PC-3 (cell line): ENCODE measurements at regions not wholly inside any gene's neighbourhood (a gene's known extent, or its start where the extent isn't known, plus 50 kb on each side); places are given as distances from the start of the nearest gene placed in this dataset.

Experiments
- ATAC-seq: fragments of 200-7000 bp; cut with Tn5 transposase; 2 replicates; pipeline ENCODE4 v1.9.1; 2020; ENCODE audit warnings: mild to moderate bottlenecking, moderate library complexity
- BruUV-seq: library from RNA; stranded (reverse); fragments of 400-500 nt; replicated peaks from 2 replicates; lab custom pipeline; 2021; lab: Mats Ljungman, UMichigan
- CTCF ChIA-PET: fragments of 300-600 bp; sonication (Branson Sonifier 250); formaldehyde crosslinking; loops from one replicate; lab custom pipeline; 2022; ENCODE audit warnings: antibody characterized with exemption; lab: Charles Lee
- POLR2A ChIA-PET: fragments of 300-600 bp; sonication (Branson Sonifier 250); formaldehyde crosslinking; loops from one replicate; lab custom pipeline; 2022; ENCODE audit warnings: antibody characterized with exemption; ENCODE audit not compliant: unreplicated experiment; lab: Charles Lee
- DNase-seq: peaks from one replicate; pipeline ENCODE4 v3.0.0-alpha.2; 2015
- H2AFZ ChIP-seq: fragments of 300-600 bp; sonication (generic); 2 replicates; pipeline ENCODE4 v1.6.0; 2016; ENCODE audit warnings: antibody characterized with exemption, low read length
- H3F3A ChIP-seq: fragments of 300-600 bp; sonication (generic); one replicate; pipeline ENCODE4 v1.6.0; 2017; ENCODE audit warnings: antibody characterized with exemption, low read length, control low read depth, mild to moderate bottlenecking; ENCODE audit not compliant: unreplicated experiment
- H3K27ac ChIP-seq: fragments of 300-600 bp; sonication (generic); 2 replicates; pipeline ENCODE4 v1.5.1; 2016; ENCODE audit warnings: mild to moderate bottlenecking, low read length
- H3K27me3 ChIP-seq: fragments of 300-600 bp; sonication (generic); 2 replicates; pipeline ENCODE4 v1.6.1; 2016; ENCODE audit warnings: low read length, mixed read lengths
- H3K36me3 ChIP-seq: fragments of 300-600 bp; sonication (generic); 2 replicates; pipeline ENCODE4 v1.6.1; 2016; ENCODE audit warnings: low read depth, mixed run types, low read length, mixed read lengths
- H3K4me1 ChIP-seq: fragments of 300-600 bp; sonication (generic); 2 replicates; pipeline ENCODE4 v1.5.1; 2016; ENCODE audit warnings: low read length; ENCODE audit not compliant: insufficient read depth
- H3K4me2 ChIP-seq: fragments of 300-600 bp; sonication (generic); 2 replicates; pipeline ENCODE4 v1.6.0; 2016; ENCODE audit warnings: low read length
- H3K4me3 ChIP-seq: fragments of 300-600 bp; sonication (generic); 2 replicates; pipeline ENCODE4 v1.5.1; 2016; ENCODE audit warnings: mild to moderate bottlenecking, low read length, mixed read lengths
- H3K79me2 ChIP-seq: fragments of 300-600 bp; sonication (generic); 2 replicates; pipeline ENCODE4 v1.6.1; 2017; ENCODE audit warnings: low read length, mixed read lengths
- H3K9ac ChIP-seq: fragments of 300-600 bp; sonication (generic); 2 replicates; pipeline ENCODE4 v1.6.0; 2016; ENCODE audit warnings: mild to moderate bottlenecking, low read length
- H3K9me2 ChIP-seq: fragments of 300-600 bp; sonication (generic); replicated peaks from 2 replicates; pipeline ENCODE4 v1.6.1; 2016; ENCODE audit warnings: mixed run types, low read length, mixed read lengths
- H3K9me3 ChIP-seq: fragments of 300-600 bp; sonication (generic); 2 replicates; pipeline ENCODE4 v1.6.1; 2016; ENCODE audit warnings: low read length, mixed read lengths
- H4K20me1 ChIP-seq: fragments of 300-600 bp; sonication (generic); 2 replicates; pipeline ENCODE4 v1.6.1; 2016; ENCODE audit warnings: low read length, mixed read lengths
- EZH2 ChIP-seq: fragments of 300-600 bp; sonication (generic); IDR thresholded peaks from one replicate; pipeline ENCODE4 v1.6.1; 2017; ENCODE audit warnings: antibody characterized with exemption, mild to moderate bottlenecking, low read length; ENCODE audit not compliant: unreplicated experiment
- EZH2phosphoT487 ChIP-seq: fragments of 300-600 bp; sonication (generic); IDR thresholded peaks from 2 replicates; pipeline ENCODE4 v1.6.1; 2018; ENCODE audit warnings: mild to moderate bottlenecking, antibody characterized with exemption, low read length, borderline replicate concordance
- intact Hi-C: fragments of 100-400 bp; cut with micrococcal nuclease; formaldehyde crosslinking; loops from 2 replicates; pipeline ENCODE4 v1.9.0; 2023
- TF ChIP-seq, protein P1 (sequence below): fragments of 300-600 bp; sonication (generic); conservative IDR thresholded peaks from 2 replicates; pipeline ENCODE4 v1.5.1; 2017; ENCODE audit warnings: antibody characterized with exemption, low read depth, mild to moderate bottlenecking, low read length

DNA sequence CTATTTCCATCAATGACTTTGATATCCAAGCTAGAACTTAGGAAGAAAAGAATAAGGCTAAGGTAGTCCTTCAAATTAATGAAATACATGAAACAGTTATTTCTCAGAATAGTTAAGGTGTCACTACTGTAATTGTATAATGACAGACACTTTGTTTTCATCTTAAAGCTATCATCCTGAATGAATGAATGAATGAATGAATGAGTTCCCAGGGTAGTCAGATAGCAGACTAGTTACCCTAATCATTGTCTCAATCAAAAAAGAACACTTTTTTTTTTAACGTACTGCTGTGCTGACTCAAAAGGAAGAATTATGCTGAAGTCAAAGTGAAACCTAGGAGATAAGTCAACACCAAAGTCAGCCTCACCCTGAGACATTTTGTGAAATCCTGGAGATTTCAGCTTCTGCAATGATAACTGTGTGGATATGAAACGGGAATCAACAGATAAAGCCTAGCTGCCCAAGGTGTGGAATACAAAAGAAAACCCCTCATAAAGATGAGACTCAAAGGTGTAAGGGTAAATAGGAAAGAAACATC, 68.3 kb upstream of the CNKSR2 start:
- Histone ChIP-seq H3K9ac (no peak overlapping the region), H3F3A (no peaks in the 10 kb centered on the region), H3K36me3 (no peaks in the 10 kb centered on the region), H3K4me3 (no peak overlapping the region), H3K27me3 (no peaks in the 10 kb centered on the region), H3K4me1 (no peaks in the 10 kb centered on the region), H3K4me2 (no peak overlapping the region), H3K9me2 (no peaks in the 10 kb centered on the region), H2AFZ (no peak overlapping the region), H4K20me1 (no peaks in the 10 kb centered on the region), H3K79me2 (no peaks in the 10 kb centered on the region), H3K9me3 (no peaks in the 10 kb centered on the region), H3K27ac (no peak overlapping the region)
- ATAC-seq (no peak), DNase-seq (no peak)
- ChIA-PET POLR2A (no interaction called here), CTCF (no interaction called here)
- intact Hi-C loops, result no loop called here
- no peak for TF ChIP-seq EZH2
- BruUV-seq, result no TSS peak

DNA sequence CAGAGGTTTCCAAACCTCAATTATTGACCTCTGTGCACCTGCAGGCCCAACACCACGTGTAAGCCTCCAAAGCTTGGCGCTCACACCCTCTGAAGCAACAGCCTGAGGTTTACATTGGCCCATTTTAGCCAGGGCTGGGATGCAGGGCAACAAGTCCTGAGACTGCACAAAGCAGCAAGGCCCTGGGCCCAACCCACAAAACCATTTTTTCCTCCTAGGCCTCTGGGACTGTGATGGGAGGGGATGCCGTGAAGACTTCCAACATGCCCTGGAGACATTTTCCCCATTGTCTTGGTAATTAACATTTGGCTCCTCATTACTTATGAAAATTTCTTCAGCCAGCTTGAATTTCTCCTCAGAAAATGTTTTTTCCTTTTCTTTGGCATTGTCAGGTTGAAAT, 54.9 kb upstream of the CNKSR2 start:
- H3F3A ChIP-seq, result no peaks in the 10 kb centered on the region
- H3K79me2 ChIP-seq, result no peaks in the 10 kb centered on the region
- ATAC-seq, result no peak
- no peaks in the 10 kb centered on the region for H3K9me2 ChIP-seq
- ChIA-PET POLR2A (no interaction called here), CTCF (no interaction called here)
- TF ChIP-seq EZH2phosphoT487 (no peak), EZH2 (no peak)
- TF ChIP-seq, protein P1, sequence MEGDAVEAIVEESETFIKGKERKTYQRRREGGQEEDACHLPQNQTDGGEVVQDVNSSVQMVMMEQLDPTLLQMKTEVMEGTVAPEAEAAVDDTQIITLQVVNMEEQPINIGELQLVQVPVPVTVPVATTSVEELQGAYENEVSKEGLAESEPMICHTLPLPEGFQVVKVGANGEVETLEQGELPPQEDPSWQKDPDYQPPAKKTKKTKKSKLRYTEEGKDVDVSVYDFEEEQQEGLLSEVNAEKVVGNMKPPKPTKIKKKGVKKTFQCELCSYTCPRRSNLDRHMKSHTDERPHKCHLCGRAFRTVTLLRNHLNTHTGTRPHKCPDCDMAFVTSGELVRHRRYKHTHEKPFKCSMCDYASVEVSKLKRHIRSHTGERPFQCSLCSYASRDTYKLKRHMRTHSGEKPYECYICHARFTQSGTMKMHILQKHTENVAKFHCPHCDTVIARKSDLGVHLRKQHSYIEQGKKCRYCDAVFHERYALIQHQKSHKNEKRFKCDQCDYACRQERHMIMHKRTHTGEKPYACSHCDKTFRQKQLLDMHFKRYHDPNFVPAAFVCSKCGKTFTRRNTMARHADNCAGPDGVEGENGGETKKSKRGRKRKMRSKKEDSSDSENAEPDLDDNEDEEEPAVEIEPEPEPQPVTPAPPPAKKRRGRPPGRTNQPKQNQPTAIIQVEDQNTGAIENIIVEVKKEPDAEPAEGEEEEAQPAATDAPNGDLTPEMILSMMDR, result no peak
- no peak overlapping the region for H3K4me2 ChIP-seq
- no peaks in the 10 kb centered on the region for H3K36me3 ChIP-seq
- no peak overlapping the region for H3K27ac ChIP-seq
- no peaks in the 10 kb centered on the region for H3K27me3 ChIP-seq
- intact Hi-C loops, result no loop called here
- H4K20me1 ChIP-seq, result no peaks in the 10 kb centered on the region
- DNase-seq, result no peak
- no peaks in the 10 kb centered on the region for H3K9me3 ChIP-seq
- H2AFZ ChIP-seq, result no peak overlapping the region
- H3K4me1 ChIP-seq, result no peaks in the 10 kb centered on the region
- no peak overlapping the region for H3K4me3 ChIP-seq
- no peak overlapping the region for H3K9ac ChIP-seq
- BruUV-seq, result no TSS peak
